Left ventricle myocardium superior (tissue), 1 donor: ENCODE measurements at regions not wholly inside any gene's neighbourhood (a gene's known extent, or its start where the extent isn't known, plus 50 kb on each side); places are given as distances from the start of the nearest gene placed in this dataset.

Experiments
- ATAC-seq: fragments of 200-7000 bp; cut with Tn5 transposase; one replicate; pipeline ENCODE4 v1.9.1; 2020; ENCODE audit warnings: mild to moderate bottlenecking, moderate library complexity
- DNase-seq: peaks from one replicate; pipeline ENCODE4 v3.0.0-alpha.2; 2020
- intact Hi-C: fragments of 100-400 bp; cut with micrococcal nuclease; formaldehyde crosslinking; loops from one replicate; pipeline ENCODE4 v1.11.0; 2022
- donor health status: DM: no; HTN: yes; CAD: no; lungs with severe emphysema.

GRCh38 chr9:115349542-115349941, 231.6 kb upstream of the TNC start:
- ATAC-seq (no peak), DNase-seq (no peak)
- intact Hi-C loops = no loop called here

- DNase-seq (no peak), ATAC-seq (no peak)
- intact Hi-C loops = no loop called here
Measured at GRCh38 chr9:115350548-115350947, 232.6 kb upstream of the TNC start.

GRCh38 chr9:115353681-115354080, 235.7 kb upstream of the TNC start:
- intact Hi-C loops = no loop called here
- DNase-seq (no peak), ATAC-seq (no peak)

- intact Hi-C loops = no loop called here
- ATAC-seq (no peak), DNase-seq (no peak)
Measured at GRCh38 chr9:115357821-115358220, 239.9 kb upstream of the TNC start.

GRCh38 chr9:115359017-115359780, 241.2 kb upstream of the TNC start:
- DNase-seq (no peak), ATAC-seq (no peak)
- intact Hi-C loops = no loop called here

- intact Hi-C loops = no loop called here
- ATAC-seq (no peak), DNase-seq (no peak)
Measured at GRCh38 chr9:115360122-115360521, 242.2 kb upstream of the TNC start.

GRCh38 chr9:115362101-115362500, 244.1 kb upstream of the TNC start:
- intact Hi-C loops = no loop called here
- no peak for DNase-seq
- no peak for ATAC-seq

- ATAC-seq (no peak), DNase-seq (no peak)
- intact Hi-C loops = no loop called here
Measured at GRCh38 chr9:115362640-115363039, 244.7 kb upstream of the TNC start.

GRCh38 chr9:115364991-115365390, 247.0 kb upstream of the TNC start:
- no peak for ATAC-seq
- intact Hi-C loops = no loop called here
- DNase-seq = no peak

- intact Hi-C loops = no loop called here
- DNase-seq (no peak), ATAC-seq (no peak)
Measured at GRCh38 chr9:115367321-115367720, 249.4 kb upstream of the TNC start.

- no peak for DNase-seq
- intact Hi-C loops = no loop called here
- ATAC-seq = no peak
Measured at GRCh38 chr9:115367780-115368525, 250.0 kb upstream of the TNC start.

- DNase-seq = peak; percentile 39
Measured at GRCh38 chr9:115369322-115369957, 251.5 kb upstream of the TNC start.

GRCh38 chr9:115373000-115373709, 255.2 kb upstream of the TNC start:
- DNase-seq (no peak), ATAC-seq (no peak)
- intact Hi-C loops = no loop called here

More at GRCh38 chr9:115369322-115369957, 251.5 kb upstream of the TNC start:
- intact Hi-C loops = no loop called here
- peak; percentile 63 for ATAC-seq

GRCh38 chr9:115373710-115374045, 255.7 kb upstream of the TNC start:
- intact Hi-C loops = no loop called here
- ATAC-seq (no peak), DNase-seq (no peak)

- ATAC-seq (no peak), DNase-seq (no peak)
- intact Hi-C loops = no loop called here
Measured at GRCh38 chr9:115374724-115375268, 256.8 kb upstream of the TNC start.

GRCh38 chr9:115378241-115378640, 260.3 kb upstream of the TNC start:
- DNase-seq (no peak), ATAC-seq (no peak)
- intact Hi-C loops = no loop called here

GRCh38 chr9:115378758-115379157, 260.8 kb upstream of the TNC start:
- DNase-seq (no peak), ATAC-seq (no peak)
- intact Hi-C loops = no loop called here

- ATAC-seq = no peak
- intact Hi-C loops = no loop called here
- no peak for DNase-seq
Measured at GRCh38 chr9:115379719-115380118, 261.8 kb upstream of the TNC start.

GRCh38 chr9:115382865-115383264, 264.9 kb upstream of the TNC start:
- intact Hi-C loops = no loop called here
- DNase-seq (no peak), ATAC-seq (no peak)
